HG02623 (cell line): ENCODE measurements at regions not wholly inside any gene's neighbourhood (a gene's known extent, or its start where the extent isn't known, plus 50 kb on each side); places are given as distances from the start of the nearest gene placed in this dataset.

Experiments used
- ATAC-seq: cut with Tn5 transposase; IDR thresholded peaks from one replicate; pipeline ENCODE4 v1.9.1; 2021; ENCODE audit warnings: moderate library complexity; ENCODE audit not compliant: unreplicated experiment

- ATAC-seq, result no peak
These were observed 439.1 kb downstream of the FOXG1 start for GRCh38 chr14:29205658-29206057.

- ATAC-seq, result no peak
These were observed 449.3 kb downstream of the FOXG1 start for GRCh38 chr14:29215853-29216252.

- no peak for ATAC-seq
These were observed 450.0 kb downstream of the FOXG1 start for GRCh38 chr14:29216268-29217232.

- ATAC-seq, result no peak
These were observed 451.3 kb downstream of the FOXG1 start for GRCh38 chr14:29217813-29218450.

GRCh38 chr14:29220072-29220471, 453.5 kb downstream of the FOXG1 start:
- no peak for ATAC-seq

GRCh38 chr14:29220566-29220965, 454.0 kb downstream of the FOXG1 start:
- ATAC-seq, result no peak

GRCh38 chr14:29222006-29222405, 455.4 kb downstream of the FOXG1 start:
- ATAC-seq, result no peak

- ATAC-seq, result no peak
These were observed 456.2 kb downstream of the FOXG1 start for GRCh38 chr14:29222671-29223268.

- ATAC-seq, result no peak
These were observed 457.4 kb downstream of the FOXG1 start for GRCh38 chr14:29223947-29224346.

- no peak for ATAC-seq
These were observed 461.0 kb downstream of the FOXG1 start for GRCh38 chr14:29227631-29228030.

- no peak for ATAC-seq
These were observed 465.6 kb downstream of the FOXG1 start for GRCh38 chr14:29232153-29232552.

- no peak for ATAC-seq
These were observed 466.1 kb downstream of the FOXG1 start for GRCh38 chr14:29232711-29233110.

GRCh38 chr14:29233188-29233587, 466.6 kb downstream of the FOXG1 start:
- no peak for ATAC-seq

- ATAC-seq, result no peak
These were observed 469.4 kb downstream of the FOXG1 start for GRCh38 chr14:29235991-29236390.

- ATAC-seq, result no peak
These were observed 469.8 kb downstream of the FOXG1 start for GRCh38 chr14:29236401-29236800.

- ATAC-seq, result no peak
These were observed 470.3 kb downstream of the FOXG1 start for GRCh38 chr14:29236848-29237247.

- ATAC-seq, result no peak
These were observed 473.5 kb downstream of the FOXG1 start for GRCh38 chr14:29240066-29240465.

GRCh38 chr14:29242755-29243754, 476.5 kb downstream of the FOXG1 start:
- ATAC-seq, result no peak

- no peak for ATAC-seq
These were observed 489.1 kb downstream of the FOXG1 start for GRCh38 chr14:29255692-29256091.

- ATAC-seq, result no peak
These were observed 496.4 kb downstream of the FOXG1 start for GRCh38 chr14:29262979-29263378.

- ATAC-seq, result no peak
These were observed 498.3 kb downstream of the FOXG1 start for GRCh38 chr14:29264865-29265264.
